IPS DF 4.7 (cell line): ENCODE measurements at regions not wholly inside any gene's neighbourhood (a gene's known extent, or its start where the extent isn't known, plus 50 kb on each side); places are given as distances from the start of the nearest gene placed in this dataset.
"Not testable (repeated sequence)": the region's sequence is repeated elsewhere in the genome, so short reads cannot be mapped to it uniquely, and the experiment has no call there.

Experiments
- DNase-seq: peaks from one replicate; pipeline ENCODE4 v3.0.0-alpha.2; 2013; ENCODE audit warnings: low spot score; ENCODE audit errors: extremely low read depth

GRCh38 chr2:180607514-180608049 is 372.8 kb upstream of the UBE2E3 start:
- no peak for DNase-seq

GRCh38 chr2:180604077-180604476 is 376.3 kb upstream of the UBE2E3 start:
- peak; percentile 14 for DNase-seq

- no peak for DNase-seq
Measured at GRCh38 chr2:180601016-180601415, 379.4 kb upstream of the UBE2E3 start.

GRCh38 chr2:180599804-180600203 is 380.6 kb upstream of the UBE2E3 start:
- no peak for DNase-seq

- DNase-seq = no peak
Measured at GRCh38 chr2:180597179-180597578, 383.2 kb upstream of the UBE2E3 start.

GRCh38 chr2:180596453-180596852 is 384.0 kb upstream of the UBE2E3 start:
- no peak for DNase-seq

GRCh38 chr2:180591947-180592346 is 388.5 kb upstream of the UBE2E3 start:
- no peak for DNase-seq

- DNase-seq = not testable (repeated sequence)
Measured at GRCh38 chr2:180591093-180591781, 389.2 kb upstream of the UBE2E3 start.

- DNase-seq = no peak
Measured at GRCh38 chr2:180583441-180584140, 396.8 kb upstream of the UBE2E3 start.

- no peak for DNase-seq
Measured at GRCh38 chr2:180579388-180579787, 401.0 kb upstream of the UBE2E3 start.

GRCh38 chr2:180578441-180578840 is 402.0 kb upstream of the UBE2E3 start:
- DNase-seq = no peak

GRCh38 chr2:180577567-180577966 is 402.8 kb upstream of the UBE2E3 start:
- DNase-seq = no peak

- DNase-seq = no peak
Measured at GRCh38 chr2:180573951-180574350, 406.5 kb upstream of the UBE2E3 start.

- DNase-seq = no peak
Measured at GRCh38 chr2:180572346-180572745, 408.1 kb upstream of the UBE2E3 start.

- DNase-seq = no peak
Measured at GRCh38 chr2:180571559-180571958, 408.8 kb upstream of the UBE2E3 start.

GRCh38 chr2:180570864-180571263 is 409.5 kb upstream of the UBE2E3 start:
- no peak for DNase-seq

GRCh38 chr2:180564051-180564450 is 416.4 kb upstream of the UBE2E3 start:
- DNase-seq = no peak

GRCh38 chr2:180562378-180562777 is 418.0 kb upstream of the UBE2E3 start:
- DNase-seq = no peak

- no peak for DNase-seq
Measured at GRCh38 chr2:180559771-180560170, 420.6 kb upstream of the UBE2E3 start.

- DNase-seq = no peak
Measured at GRCh38 chr2:180559038-180559437, 421.4 kb upstream of the UBE2E3 start.

- no peak for DNase-seq
Measured at GRCh38 chr2:180555391-180555965, 424.9 kb upstream of the UBE2E3 start.

- DNase-seq = no peak
Measured at GRCh38 chr2:180554330-180554729, 426.1 kb upstream of the UBE2E3 start.
